Colonic mucosa (tissue), 4 donors: ENCODE measurements at regions not wholly inside any gene's neighbourhood (a gene's known extent, or its start where the extent isn't known, plus 50 kb on each side); places are given as distances from the start of the nearest gene placed in this dataset.

Source experiments
- DNase-seq: peaks from one replicate; pipeline ENCODE4 v3.0.0-alpha.2; 2020
- H3K27ac ChIP-seq: fragments of 200-600 bp; one replicate; pipeline ENCODE4 v1.8.0; 2021
- H3K27me3 ChIP-seq: fragments of 200-600 bp; one replicate; pipeline ENCODE4 v1.8.0; 2021
- H3K36me3 ChIP-seq: fragments of 200-600 bp; one replicate; pipeline ENCODE4 v1.8.0; 2021
- H3K4me1 ChIP-seq: fragments of 200-600 bp; one replicate; pipeline ENCODE4 v1.8.0; 2021; ENCODE audit warnings: mild to moderate bottlenecking
- H3K4me3 ChIP-seq: fragments of 200-600 bp; one replicate; pipeline ENCODE4 v1.8.0; 2021
- H3K9ac ChIP-seq, 2 donors: one replicate each; pipeline ENCODE4 v1.7.0; 2013; ENCODE audit warnings: control low read depth in 2 of 2, low read depth in 2 of 2, low read length in 2 of 2
- H3K9me3 ChIP-seq: fragments of 200-600 bp; one replicate; pipeline ENCODE4 v1.8.0; 2021
- intact Hi-C: fragments of 100-400 bp; cut with DNase I; formaldehyde crosslinking; loops from one replicate; pipeline ENCODE4 v1.14.1; 2022
- TF ChIP-seq, protein P1 (sequence below): fragments of 200-600 bp; IDR thresholded peaks from one replicate; pipeline ENCODE4 v1.8.0; 2022; ENCODE audit warnings: antibody characterized with exemption, mild to moderate bottlenecking
- donor health status: healthy.
- donor health status: DM: no; HTN: no; CAD: no.
- donor health status: DM: no; HTN: no; CAD: no.

GRCh38 chr2:144695657-144696056, 175.7 kb upstream of the ZEB2 start:
- Histone ChIP-seq H3K4me1 (no peaks in the 10 kb centered on the region), H3K27ac (no peak overlapping the region), H3K9ac (no peak overlapping the region), H3K27me3 (no peaks in the 10 kb centered on the region), H3K4me3 (no peak overlapping the region), H3K9me3 (no peaks in the 10 kb centered on the region), H3K36me3 (no peaks in the 10 kb centered on the region)
- TF ChIP-seq, protein P1, sequence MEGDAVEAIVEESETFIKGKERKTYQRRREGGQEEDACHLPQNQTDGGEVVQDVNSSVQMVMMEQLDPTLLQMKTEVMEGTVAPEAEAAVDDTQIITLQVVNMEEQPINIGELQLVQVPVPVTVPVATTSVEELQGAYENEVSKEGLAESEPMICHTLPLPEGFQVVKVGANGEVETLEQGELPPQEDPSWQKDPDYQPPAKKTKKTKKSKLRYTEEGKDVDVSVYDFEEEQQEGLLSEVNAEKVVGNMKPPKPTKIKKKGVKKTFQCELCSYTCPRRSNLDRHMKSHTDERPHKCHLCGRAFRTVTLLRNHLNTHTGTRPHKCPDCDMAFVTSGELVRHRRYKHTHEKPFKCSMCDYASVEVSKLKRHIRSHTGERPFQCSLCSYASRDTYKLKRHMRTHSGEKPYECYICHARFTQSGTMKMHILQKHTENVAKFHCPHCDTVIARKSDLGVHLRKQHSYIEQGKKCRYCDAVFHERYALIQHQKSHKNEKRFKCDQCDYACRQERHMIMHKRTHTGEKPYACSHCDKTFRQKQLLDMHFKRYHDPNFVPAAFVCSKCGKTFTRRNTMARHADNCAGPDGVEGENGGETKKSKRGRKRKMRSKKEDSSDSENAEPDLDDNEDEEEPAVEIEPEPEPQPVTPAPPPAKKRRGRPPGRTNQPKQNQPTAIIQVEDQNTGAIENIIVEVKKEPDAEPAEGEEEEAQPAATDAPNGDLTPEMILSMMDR, result no peak
- no peak for DNase-seq
- intact Hi-C loops, result no loop called here

DNA sequence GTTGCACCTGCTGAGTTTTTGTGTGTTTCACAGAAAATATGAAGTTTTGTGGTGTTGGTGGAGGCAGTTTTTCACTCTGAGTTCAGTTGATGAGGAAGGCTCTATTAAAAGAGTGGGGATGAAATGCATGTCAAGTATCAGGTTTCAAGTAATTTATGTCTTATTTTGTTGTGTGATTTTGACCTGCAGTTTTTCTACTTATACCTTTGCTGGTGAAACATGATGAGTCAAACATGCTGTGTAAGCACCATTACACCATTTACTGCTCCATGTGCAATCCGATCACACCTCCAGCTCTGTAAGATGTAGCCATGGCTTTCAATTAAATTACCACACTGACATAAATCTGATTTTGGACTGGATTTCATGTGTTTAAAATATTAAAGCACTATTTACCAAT, 174.5 kb upstream of the ZEB2 start:
- Histone ChIP-seq H3K27me3 (no peaks in the 10 kb centered on the region), H3K4me1 (no peaks in the 10 kb centered on the region), H3K27ac (no peak overlapping the region), H3K9me3 (no peaks in the 10 kb centered on the region), H3K36me3 (no peaks in the 10 kb centered on the region), H3K9ac (no peak overlapping the region), H3K4me3 (no peak overlapping the region)
- intact Hi-C loops, result no loop called here
- no peak for DNase-seq
- TF ChIP-seq, protein P1, result no peak

DNA sequence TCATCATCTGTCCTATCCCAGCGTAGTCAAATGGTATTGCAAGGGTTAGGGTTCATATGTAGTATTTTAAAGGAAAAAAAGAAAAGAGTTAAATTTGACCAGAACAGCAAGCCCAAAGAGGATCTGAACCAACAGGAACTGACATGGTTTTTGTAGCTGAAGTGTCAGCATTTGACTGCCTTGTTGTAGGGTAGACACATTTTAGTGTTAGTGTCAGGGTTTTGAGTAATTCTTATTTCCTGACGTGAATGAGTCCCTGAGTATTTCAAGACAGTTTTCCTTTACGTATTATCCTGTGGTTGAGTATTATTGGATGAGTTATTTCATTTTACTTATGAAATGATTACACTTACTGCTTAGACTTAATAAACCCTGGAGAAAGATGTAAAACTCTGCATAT, 173.3 kb upstream of the ZEB2 start:
- Histone ChIP-seq H3K27me3 (no peaks in the 10 kb centered on the region), H3K9me3 (no peaks in the 10 kb centered on the region), H3K4me3 (no peak overlapping the region), H3K4me1 (no peaks in the 10 kb centered on the region), H3K27ac (no peak overlapping the region), H3K9ac (no peak overlapping the region), H3K36me3 (no peaks in the 10 kb centered on the region)
- TF ChIP-seq, protein P1, result no peak
- intact Hi-C loops, result no loop called here
- DNase-seq, result no peak

- DNase-seq, result no peak
- no peak overlapping the region for H3K9ac ChIP-seq
- H3K9me3 ChIP-seq, result no peaks in the 10 kb centered on the region
- intact Hi-C loops, result no loop called here
- TF ChIP-seq, protein P1, result no peak
- H3K4me3 ChIP-seq, result no peak overlapping the region
- no peaks in the 10 kb centered on the region for H3K27me3 ChIP-seq
- no peaks in the 10 kb centered on the region for H3K4me1 ChIP-seq
- H3K27ac ChIP-seq, result no peak overlapping the region
- H3K36me3 ChIP-seq, result no peaks in the 10 kb centered on the region
Observed at GRCh38 chr2:144692661-144693060, 172.7 kb upstream of the ZEB2 start.

- H3K9ac ChIP-seq, result no peak overlapping the region
- no peaks in the 10 kb centered on the region for H3K27me3 ChIP-seq
- no peak overlapping the region for H3K27ac ChIP-seq
- no peak overlapping the region for H3K4me3 ChIP-seq
- H3K4me1 ChIP-seq, result no peaks in the 10 kb centered on the region
- TF ChIP-seq, protein P1, result no peak
- H3K9me3 ChIP-seq, result no peaks in the 10 kb centered on the region
- intact Hi-C loops, result no loop called here
- no peaks in the 10 kb centered on the region for H3K36me3 ChIP-seq
- DNase-seq, result no peak
Observed at GRCh38 chr2:144690771-144691170, 170.9 kb upstream of the ZEB2 start.
